HCT116 (cell line): ENCODE measurements at regions not wholly inside any gene's neighbourhood (a gene's known extent, or its start where the extent isn't known, plus 50 kb on each side); places are given as distances from the start of the nearest gene placed in this dataset.

Experiments
- ATAC-seq: fragments of 200-7000 bp; cut with Tn5 transposase; 2 replicates; pipeline ENCODE4 v1.9.1; 2020; ENCODE audit warnings: mild to moderate bottlenecking, moderate library complexity
- BruUV-seq: library from RNA; stranded (reverse); fragments of 400-500 nt; replicated peaks from 2 replicates; lab custom pipeline; 2021; lab: Mats Ljungman, UMichigan
- CTCF ChIA-PET: fragments of 300-600 bp; sonication (Branson Sonifier 250); formaldehyde crosslinking; loops from one replicate; lab custom pipeline; 2021; ENCODE audit warnings: antibody characterized with exemption; lab: Charles Lee
- POLR2A ChIA-PET: fragments of 300-600, 350-600 bp; sonication (Branson Sonifier 250); formaldehyde crosslinking; loops from one replicate; lab custom pipeline; 2021; ENCODE audit warnings: antibody characterized with exemption; lab: Charles Lee
- RAD21 ChIA-PET, 2 experiments: fragments of 300-600 bp; sonication (Branson Sonifier 250); formaldehyde crosslinking; loops; one replicate each; lab custom pipeline; 2023; ENCODE audit warnings: low total read pairs in 2 of 2; ENCODE audit not compliant: uncharacterized antibody in 2 of 2, unreplicated experiment in 2 of 2, low non-redundant PET in 1 of 2; lab: Charles Lee
- DNase-seq: peaks from one replicate; pipeline ENCODE4 v3.0.0-alpha.2; 2010; ENCODE audit warnings: low read depth, low spot score
- H2AFZ ChIP-seq: fragments of 200-600 bp; shearing (Covaris generic), sonication (generic); 2 replicates; pipeline ENCODE4 v1.6.1; 2017; ENCODE audit warnings: low read depth, mixed run types, mixed read lengths, antibody characterized with exemption, low read length; ENCODE audit not compliant: poor library complexity, severe bottlenecking
- H3K27ac ChIP-seq: 2 replicates; pipeline ENCODE4 v1.5.1; 2012; ENCODE audit warnings: low read depth, low read length
- H3K27me3 ChIP-seq: fragments of 200-600 bp; sonication (generic); 2 replicates; pipeline ENCODE4 v1.6.1; 2016; ENCODE audit warnings: mixed run types, low read length, mixed read lengths; ENCODE audit not compliant: insufficient read depth
- H3K36me3 ChIP-seq, 2 experiments: fragments of 200-500 bp in 1 of 2; fragments of 200-600 bp in 1 of 2; sonication (Bioruptor generic) in 1 of 2; sonication (generic) in 1 of 2; 2 replicates each; pipeline versions ENCODE4 v1.5.1 to v1.6.1; 2014 to 2016; ENCODE audit warnings: low read length in 2 of 2, inconsistent platforms in 1 of 2, mixed read lengths in 1 of 2, mixed run types in 1 of 2; ENCODE audit not compliant: insufficient read depth in 2 of 2, control insufficient read depth in 1 of 2
- H3K4me1 ChIP-seq, 2 experiments: fragments of 200-600 bp in 1 of 2; sonication (generic) in 1 of 2; 2 replicates each; pipeline versions ENCODE4 v1.5.1 to v1.6.1; 2012 to 2017; ENCODE audit warnings: low read length in 2 of 2, inconsistent platforms in 1 of 2, mild to moderate bottlenecking in 1 of 2, mixed read lengths in 1 of 2, mixed run types in 1 of 2, moderate library complexity in 1 of 2; ENCODE audit not compliant: insufficient read depth in 2 of 2, control insufficient read depth in 1 of 2
- H3K4me2 ChIP-seq: fragments of 200-600 bp; sonication (generic); 2 replicates; pipeline ENCODE4 v1.6.1; 2017; ENCODE audit warnings: mixed run types, low read length, mixed read lengths
- H3K4me3 ChIP-seq, 2 experiments: fragments of 200-600 bp in 1 of 2; sonication (generic) in 1 of 2; replicated peaks in 1 of 2; 2 replicates each; pipeline ENCODE4 v1.5.1; 2011 to 2016; ENCODE audit warnings: low read length in 2 of 2, control low read depth in 1 of 2, low read depth in 1 of 2, mild to moderate bottlenecking in 1 of 2, mixed read lengths in 1 of 2, mixed run types in 1 of 2
- H3K79me2 ChIP-seq: fragments of 200-600 bp; sonication (generic); 2 replicates; pipeline ENCODE4 v1.6.1; 2017; ENCODE audit warnings: mild to moderate bottlenecking, mixed run types, low read length, moderate library complexity, mixed read lengths; ENCODE audit not compliant: insufficient read depth
- H3K9ac ChIP-seq: fragments of 200-600 bp; sonication (generic); 2 replicates; pipeline ENCODE4 v1.6.1; 2016; ENCODE audit warnings: low read length, mixed read lengths
- H3K9me2 ChIP-seq: fragments of 200-600 bp; sonication (generic), shearing (Covaris generic); 2 replicates; pipeline ENCODE4 v1.6.1; 2017; ENCODE audit warnings: mixed run types, mild to moderate bottlenecking, moderate library complexity; ENCODE audit not compliant: insufficient read depth
- H3K9me3 ChIP-seq, 2 experiments: fragments of 200-500 bp in 1 of 2; fragments of 200-600 bp in 1 of 2; sonication (Bioruptor generic) in 1 of 2; sonication (generic) in 1 of 2; 2 replicates each; pipeline ENCODE4 v1.6.1; 2014 to 2017; ENCODE audit warnings: low read length in 2 of 2, mixed read lengths in 2 of 2, inconsistent platforms in 1 of 2, low read depth in 1 of 2, mild to moderate bottlenecking in 1 of 2, mixed run types in 1 of 2, moderate library complexity in 1 of 2; ENCODE audit not compliant: control insufficient read depth in 1 of 2, insufficient read depth in 1 of 2
- H4K20me1 ChIP-seq: fragments of 200-600 bp; sonication (generic), shearing (Covaris generic); 2 replicates; pipeline ENCODE4 v1.6.1; 2017; ENCODE audit warnings: mixed run types, mild to moderate bottlenecking, moderate library complexity; ENCODE audit not compliant: insufficient read depth
- CTCF ChIP-seq, 3 experiments: fragments of 200-600 bp in 1 of 3; sonication (generic) in 1 of 3; IDR thresholded peaks in 2 of 3; conservative IDR thresholded peaks in 1 of 3; 2 replicates each; pipeline ENCODE4 v1.5.1; 2012 to 2017; ENCODE audit warnings: low read depth in 2 of 3, low read length in 2 of 3, antibody characterized with exemption in 1 of 3, borderline replicate concordance in 1 of 3, control low read depth in 1 of 3, mild to moderate bottlenecking in 1 of 3, mixed read lengths in 1 of 3, mixed run types in 1 of 3, moderate library complexity in 1 of 3; ENCODE audit not compliant: insufficient read depth in 1 of 3
- EZH2 ChIP-seq: fragments of 200-600 bp; sonication (generic); IDR thresholded peaks from 2 replicates; pipeline ENCODE4 v1.6.1; 2017; ENCODE audit warnings: antibody characterized with exemption, mixed run types
- FOSL1 ChIP-seq: IDR thresholded peaks from 2 replicates; pipeline ENCODE4 v1.6.1; 2012; ENCODE audit warnings: low read depth
- RAD21 ChIP-seq: IDR thresholded peaks from 2 replicates; pipeline ENCODE4 v1.6.1; 2012; ENCODE audit warnings: low read depth, mild to moderate bottlenecking
- intact Hi-C: fragments of 100-400 bp; cut with micrococcal nuclease; formaldehyde crosslinking; loops from 2 replicates; pipeline ENCODE4 v1.10.0; 2022

- H3K4me1 ChIP-seq, result no peaks in the 10 kb centered on the region
- ATAC-seq (peak; percentile 53; the same call in 1 of the 2 replicates), DNase-seq (no peak)
- no peaks in the 10 kb centered on the region for H3K79me2 ChIP-seq
- H3K9me3 ChIP-seq, result no peaks in the 10 kb centered on the region
- BruUV-seq, result no TSS peak
- H3K4me2 ChIP-seq, result no peak overlapping the region
- H3K27me3 ChIP-seq, result no peaks in the 10 kb centered on the region
- ChIA-PET CTCF (interaction anchor here (1.1 to 1.4 kb wide), 2 partner anchors 48 to 141 kb away, joined by 3 read pairs; no protein-coding TSS in a partner anchor), POLR2A (no interaction called here), RAD21 (no interaction called here)
- intact Hi-C loops, result loop anchor here (5.0 to 10.0 kb wide), 4 partner anchors 139 to 692 kb away; no protein-coding TSS in a partner anchor
- no peak overlapping the region for H2AFZ ChIP-seq
- TF ChIP-seq CTCF (IDR thresholded peaks at IDR 0.05 in 2 of 3, conservative IDR thresholded peaks at IDR 0.05 in 1 of 3; ENCODE audit: borderline replicate concordance in 1 of 3, insufficient read depth in 1 of 3, low read depth in 2 of 3, low read length in 2 of 3) (peak; percentile 21 to 58 (median 34); a peak in 3 of 6 replicates), RAD21 (peak; percentile 32; the same call in 1 of the 2 replicates), FOSL1 (no peak)
- H4K20me1 ChIP-seq, result no peaks in the 10 kb centered on the region
- H3K9ac ChIP-seq, result no peak overlapping the region
- no peaks in the 10 kb centered on the region for H3K36me3 ChIP-seq
- H3K4me3 ChIP-seq, result no peak overlapping the region
- H3K27ac ChIP-seq, result no peak overlapping the region
- H3K9me2 ChIP-seq, result no peaks in the 10 kb centered on the region
Measured at GRCh38 chr10:61142987-61143386, 199.0 kb upstream of the RHOBTB1 start.

- Histone ChIP-seq H3K4me3 (no peak overlapping the region), H3K9me2 (no peaks in the 10 kb centered on the region), H3K79me2 (no peaks in the 10 kb centered on the region), H3K4me2 (peak overlapping the region; percentile 6; the same call in 1 of the 2 replicates), H4K20me1 (no peaks in the 10 kb centered on the region), H3K27ac (no peak overlapping the region), H3K27me3 (no peaks in the 10 kb centered on the region), H2AFZ (peak overlapping the region; percentile 70), H3K4me1 (no peaks in the 10 kb centered on the region), H3K9me3 (no peaks in the 10 kb centered on the region), H3K9ac (no peak overlapping the region), H3K36me3 (no peaks in the 10 kb centered on the region)
- RAD21 ChIA-PET, result interaction anchor here in 1 of 2 experiments (0.7 kb wide), 1 partner anchor 140 kb away, joined by 3 read pairs; no protein-coding TSS in a partner anchor
- no TSS peak for BruUV-seq
- no peak for TF ChIP-seq EZH2
- peak; percentile 45 to 78 (median 48); a peak in 5 of 6 replicates for TF ChIP-seq CTCF (IDR thresholded peaks at IDR 0.05 in 2 of 3, conservative IDR thresholded peaks at IDR 0.05 in 1 of 3; ENCODE audit: borderline replicate concordance in 1 of 3, insufficient read depth in 1 of 3, low read depth in 2 of 3, low read length in 2 of 3)
- peak; percentile 71 for TF ChIP-seq RAD21
- ATAC-seq (peak; percentile 89), DNase-seq (peak; percentile 57)
- POLR2A ChIA-PET, result interaction anchor here (0.8 kb wide), 1 partner anchor 370 kb away, joined by 5 read pairs; no protein-coding TSS in a partner anchor
- CTCF ChIA-PET, result interaction anchor here (0.6 to 2.6 kb wide), 11 partner anchors 9 to 695 kb away, joined by 3 to 15 read pairs (median 4); no protein-coding TSS in a partner anchor
- intact Hi-C loops, result loop anchor here (2.0 to 10.0 kb wide), 5 partner anchors 50 to 694 kb away; no protein-coding TSS in a partner anchor
Measured at GRCh38 chr10:61140765-61141392, 196.9 kb upstream of the RHOBTB1 start.
